PC-3 (cell line): ENCODE measurements at regions not wholly inside any gene's neighbourhood (a gene's known extent, or its start where the extent isn't known, plus 50 kb on each side); places are given as distances from the start of the nearest gene placed in this dataset.
"Not testable (repeated sequence)": the region's sequence is repeated elsewhere in the genome, so short reads cannot be mapped to it uniquely, and the experiment has no call there.

ENCODE experiments used
- ATAC-seq: fragments of 200-7000 bp; cut with Tn5 transposase; 2 replicates; pipeline ENCODE4 v1.9.1; 2020; ENCODE audit warnings: mild to moderate bottlenecking, moderate library complexity
- BruUV-seq: library from RNA; stranded (reverse); fragments of 400-500 nt; replicated peaks from 2 replicates; lab custom pipeline; 2021; lab: Mats Ljungman, UMichigan
- CTCF ChIA-PET: fragments of 300-600 bp; sonication (Branson Sonifier 250); formaldehyde crosslinking; loops from one replicate; lab custom pipeline; 2022; ENCODE audit warnings: antibody characterized with exemption; lab: Charles Lee
- POLR2A ChIA-PET: fragments of 300-600 bp; sonication (Branson Sonifier 250); formaldehyde crosslinking; loops from one replicate; lab custom pipeline; 2022; ENCODE audit warnings: antibody characterized with exemption; ENCODE audit not compliant: unreplicated experiment; lab: Charles Lee
- DNase-seq: peaks from one replicate; pipeline ENCODE4 v3.0.0-alpha.2; 2015
- H2AFZ ChIP-seq: fragments of 300-600 bp; sonication (generic); 2 replicates; pipeline ENCODE4 v1.6.0; 2016; ENCODE audit warnings: antibody characterized with exemption, low read length
- H3F3A ChIP-seq: fragments of 300-600 bp; sonication (generic); one replicate; pipeline ENCODE4 v1.6.0; 2017; ENCODE audit warnings: antibody characterized with exemption, low read length, control low read depth, mild to moderate bottlenecking; ENCODE audit not compliant: unreplicated experiment
- H3K27ac ChIP-seq: fragments of 300-600 bp; sonication (generic); 2 replicates; pipeline ENCODE4 v1.5.1; 2016; ENCODE audit warnings: mild to moderate bottlenecking, low read length
- H3K27me3 ChIP-seq: fragments of 300-600 bp; sonication (generic); 2 replicates; pipeline ENCODE4 v1.6.1; 2016; ENCODE audit warnings: low read length, mixed read lengths
- H3K36me3 ChIP-seq: fragments of 300-600 bp; sonication (generic); 2 replicates; pipeline ENCODE4 v1.6.1; 2016; ENCODE audit warnings: low read depth, mixed run types, low read length, mixed read lengths
- H3K4me1 ChIP-seq: fragments of 300-600 bp; sonication (generic); 2 replicates; pipeline ENCODE4 v1.5.1; 2016; ENCODE audit warnings: low read length; ENCODE audit not compliant: insufficient read depth
- H3K4me2 ChIP-seq: fragments of 300-600 bp; sonication (generic); 2 replicates; pipeline ENCODE4 v1.6.0; 2016; ENCODE audit warnings: low read length
- H3K4me3 ChIP-seq: fragments of 300-600 bp; sonication (generic); 2 replicates; pipeline ENCODE4 v1.5.1; 2016; ENCODE audit warnings: mild to moderate bottlenecking, low read length, mixed read lengths
- H3K79me2 ChIP-seq: fragments of 300-600 bp; sonication (generic); 2 replicates; pipeline ENCODE4 v1.6.1; 2017; ENCODE audit warnings: low read length, mixed read lengths
- H3K9ac ChIP-seq: fragments of 300-600 bp; sonication (generic); 2 replicates; pipeline ENCODE4 v1.6.0; 2016; ENCODE audit warnings: mild to moderate bottlenecking, low read length
- H3K9me2 ChIP-seq: fragments of 300-600 bp; sonication (generic); replicated peaks from 2 replicates; pipeline ENCODE4 v1.6.1; 2016; ENCODE audit warnings: mixed run types, low read length, mixed read lengths
- H3K9me3 ChIP-seq: fragments of 300-600 bp; sonication (generic); 2 replicates; pipeline ENCODE4 v1.6.1; 2016; ENCODE audit warnings: low read length, mixed read lengths
- H4K20me1 ChIP-seq: fragments of 300-600 bp; sonication (generic); 2 replicates; pipeline ENCODE4 v1.6.1; 2016; ENCODE audit warnings: low read length, mixed read lengths
- EZH2 ChIP-seq: fragments of 300-600 bp; sonication (generic); IDR thresholded peaks from one replicate; pipeline ENCODE4 v1.6.1; 2017; ENCODE audit warnings: antibody characterized with exemption, mild to moderate bottlenecking, low read length; ENCODE audit not compliant: unreplicated experiment
- EZH2phosphoT487 ChIP-seq: fragments of 300-600 bp; sonication (generic); IDR thresholded peaks from 2 replicates; pipeline ENCODE4 v1.6.1; 2018; ENCODE audit warnings: mild to moderate bottlenecking, antibody characterized with exemption, low read length, borderline replicate concordance
- intact Hi-C: fragments of 100-400 bp; cut with micrococcal nuclease; formaldehyde crosslinking; loops from 2 replicates; pipeline ENCODE4 v1.9.0; 2023
- TF ChIP-seq, protein P1 (sequence below): fragments of 300-600 bp; sonication (generic); conservative IDR thresholded peaks from 2 replicates; pipeline ENCODE4 v1.5.1; 2017; ENCODE audit warnings: antibody characterized with exemption, low read depth, mild to moderate bottlenecking, low read length

DNA sequence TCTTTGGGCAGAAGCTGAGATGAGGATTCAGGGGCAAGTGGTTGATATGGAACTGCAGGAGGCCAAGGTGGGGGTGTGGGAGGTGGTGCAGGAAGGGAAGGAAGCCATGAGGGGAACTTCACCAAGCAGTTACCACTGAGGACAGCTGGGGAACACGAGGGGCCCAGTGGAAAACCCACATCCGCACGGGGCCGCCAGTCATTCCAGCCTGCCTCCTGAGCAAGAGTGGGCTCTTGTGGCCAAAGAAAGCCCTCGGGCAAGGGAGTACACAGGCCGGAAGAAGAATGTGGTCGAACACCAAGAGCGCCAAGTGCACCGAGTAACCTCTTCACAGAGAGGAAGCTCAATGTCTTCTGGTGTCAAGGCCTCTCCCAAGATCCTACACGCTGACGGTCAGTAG is 252.2 kb upstream of the FOXN3 start:
- no peak overlapping the region for H3K9ac ChIP-seq
- H4K20me1 ChIP-seq: no peaks in the 10 kb centered on the region
- H3K4me1 ChIP-seq: no peaks in the 10 kb centered on the region; the same call in 1 of the 2 replicates
- H3K4me3 ChIP-seq: no peak overlapping the region
- no peak for DNase-seq
- H3K79me2 ChIP-seq: no peaks in the 10 kb centered on the region
- no TSS peak for BruUV-seq
- H3K9me2 ChIP-seq: no peaks in the 10 kb centered on the region
- no peak overlapping the region for H3K4me2 ChIP-seq
- no peaks in the 10 kb centered on the region for H3K36me3 ChIP-seq
- H3K27me3 ChIP-seq: no peaks in the 10 kb centered on the region
- no peaks in the 10 kb centered on the region for H3F3A ChIP-seq
- intact Hi-C loops: no loop called here
- no peak overlapping the region for H2AFZ ChIP-seq
- H3K9me3 ChIP-seq: 0 out of 2 replicates have a peak, but pooled peaks cover 3% of the 10 kb centered on the region
- no peak overlapping the region for H3K27ac ChIP-seq
- no peak for ATAC-seq
- POLR2A ChIA-PET: no interaction called here
- TF ChIP-seq EZH2phosphoT487: no peak
- TF ChIP-seq EZH2: no peak
- TF ChIP-seq, protein P1, sequence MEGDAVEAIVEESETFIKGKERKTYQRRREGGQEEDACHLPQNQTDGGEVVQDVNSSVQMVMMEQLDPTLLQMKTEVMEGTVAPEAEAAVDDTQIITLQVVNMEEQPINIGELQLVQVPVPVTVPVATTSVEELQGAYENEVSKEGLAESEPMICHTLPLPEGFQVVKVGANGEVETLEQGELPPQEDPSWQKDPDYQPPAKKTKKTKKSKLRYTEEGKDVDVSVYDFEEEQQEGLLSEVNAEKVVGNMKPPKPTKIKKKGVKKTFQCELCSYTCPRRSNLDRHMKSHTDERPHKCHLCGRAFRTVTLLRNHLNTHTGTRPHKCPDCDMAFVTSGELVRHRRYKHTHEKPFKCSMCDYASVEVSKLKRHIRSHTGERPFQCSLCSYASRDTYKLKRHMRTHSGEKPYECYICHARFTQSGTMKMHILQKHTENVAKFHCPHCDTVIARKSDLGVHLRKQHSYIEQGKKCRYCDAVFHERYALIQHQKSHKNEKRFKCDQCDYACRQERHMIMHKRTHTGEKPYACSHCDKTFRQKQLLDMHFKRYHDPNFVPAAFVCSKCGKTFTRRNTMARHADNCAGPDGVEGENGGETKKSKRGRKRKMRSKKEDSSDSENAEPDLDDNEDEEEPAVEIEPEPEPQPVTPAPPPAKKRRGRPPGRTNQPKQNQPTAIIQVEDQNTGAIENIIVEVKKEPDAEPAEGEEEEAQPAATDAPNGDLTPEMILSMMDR: no peak
- CTCF ChIA-PET: no interaction called here

DNA sequence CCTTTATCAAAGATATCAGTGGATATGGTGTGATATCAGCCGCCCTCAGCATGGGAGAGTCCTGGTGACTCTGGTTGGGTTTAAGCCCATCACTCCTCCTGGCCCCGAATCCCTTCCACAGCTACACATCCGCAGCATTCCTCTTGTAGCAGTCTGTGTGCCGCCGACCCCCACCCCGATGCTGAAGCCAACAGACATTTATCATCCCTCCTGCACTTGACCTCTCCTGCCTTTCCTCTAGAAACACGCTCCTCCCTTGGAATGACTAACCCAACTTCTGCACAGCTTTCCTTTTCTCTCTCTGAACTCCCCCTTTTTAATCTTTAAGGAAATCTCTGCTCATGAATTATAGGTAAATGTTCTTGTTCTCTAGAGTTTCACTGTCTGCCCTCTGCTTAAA is 250.9 kb upstream of the FOXN3 start:
- DNase-seq (no peak), ATAC-seq (no peak)
- Histone ChIP-seq H3K4me3 (no peak overlapping the region), H3K9me2 (no peaks in the 10 kb centered on the region), H3K9me3 (0 out of 2 replicates have a peak, but pooled peaks cover 3% of the 10 kb centered on the region), H3K4me1 (no peaks in the 10 kb centered on the region), H3K27ac (no peak overlapping the region), H3K4me2 (no peak overlapping the region), H3K36me3 (no peaks in the 10 kb centered on the region), H3K9ac (no peak overlapping the region), H2AFZ (no peak overlapping the region), H3F3A (no peaks in the 10 kb centered on the region), H3K27me3 (no peaks in the 10 kb centered on the region), H4K20me1 (no peaks in the 10 kb centered on the region), H3K79me2 (no peaks in the 10 kb centered on the region)
- intact Hi-C loops: no loop called here
- CTCF ChIA-PET: no interaction called here
- POLR2A ChIA-PET: no interaction called here
- BruUV-seq: no TSS peak
- TF ChIP-seq EZH2phosphoT487: no peak
- TF ChIP-seq, protein P1: no peak
- no peak for TF ChIP-seq EZH2

DNA sequence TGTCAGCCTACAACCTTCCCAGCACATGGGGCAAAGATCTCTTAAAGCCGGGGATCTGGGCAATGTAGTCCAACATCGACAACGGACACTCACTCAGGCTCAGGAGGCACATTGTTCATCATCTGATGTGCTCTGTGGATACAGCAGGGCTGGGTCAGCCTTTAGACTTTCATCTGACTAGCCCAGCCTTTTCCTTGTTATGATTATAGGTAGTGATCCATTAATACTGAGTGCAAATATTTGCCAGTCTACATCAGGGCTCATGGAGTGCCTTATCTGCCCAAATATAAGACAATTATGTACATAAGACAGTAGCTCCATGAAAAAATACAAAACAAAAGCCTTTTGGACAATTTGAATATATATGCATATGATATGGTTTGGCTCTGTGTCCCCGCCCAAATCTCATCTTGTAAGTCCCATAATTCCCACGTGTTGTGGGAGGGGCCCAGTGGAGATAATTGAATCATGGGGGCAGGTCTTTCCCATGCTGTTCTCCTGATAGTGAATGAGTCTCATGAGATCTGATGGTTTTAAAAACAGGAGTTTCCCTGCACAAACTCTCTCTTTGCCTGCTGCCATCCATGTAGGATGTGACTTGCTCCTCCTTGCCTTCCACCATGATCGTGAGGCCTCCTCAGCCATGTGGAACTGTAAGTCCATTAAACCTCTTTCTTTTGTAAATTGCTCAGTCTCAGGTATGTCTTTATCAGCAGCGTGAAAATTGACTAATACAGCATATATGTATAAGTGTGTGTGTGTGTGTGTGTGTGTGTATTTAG is 248.5 kb upstream of the FOXN3 start:
- ATAC-seq, H2AFZ ChIP-seq, H3K4me1 ChIP-seq, H3K4me2 ChIP-seq, POLR2A ChIA-PET, H3K27me3 ChIP-seq, H4K20me1 ChIP-seq, H3K36me3 ChIP-seq, H3K4me3 ChIP-seq, BruUV-seq, H3K27ac ChIP-seq, H3K9me2 ChIP-seq, H3K9me3 ChIP-seq, CTCF ChIA-PET, DNase-seq, H3K9ac ChIP-seq, H3K79me2 ChIP-seq, H3F3A ChIP-seq, intact Hi-C loops: not testable (repeated sequence)
